ENCODE measurements at regions not wholly inside any gene's neighbourhood (a gene's known extent, or its start where the extent isn't known, plus 50 kb on each side); places are given as distances from the start of the nearest gene placed in this dataset.

DNA sequence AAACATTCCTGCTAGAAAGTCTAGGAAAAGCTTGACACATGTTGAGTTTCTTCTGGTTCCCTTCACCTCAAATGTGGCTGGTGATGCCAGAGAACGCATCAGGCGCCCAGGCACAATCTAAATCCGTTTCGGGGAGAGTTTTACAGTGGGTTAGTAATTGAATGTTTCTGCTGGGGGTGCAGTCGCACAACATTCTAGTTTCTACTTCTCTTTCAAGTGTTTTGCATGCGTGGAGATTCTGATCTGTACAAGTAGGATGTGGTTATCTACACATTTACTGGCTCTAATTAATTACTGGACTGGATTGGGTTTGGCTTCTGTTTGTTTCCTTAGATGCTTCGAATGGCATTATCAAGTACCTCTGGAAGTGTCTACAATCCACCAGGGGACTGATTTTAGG lies 173.8 kb downstream of the TMEM26 start:
- no peaks in the 10 kb centered on the region for H3K9me3 ChIP-seq
- no peak overlapping the region for H3K4me3 ChIP-seq
- H3K27ac ChIP-seq = no peak overlapping the region
- no peak for ATAC-seq
- no peak for TF ChIP-seq CTCF (IDR thresholded peaks at IDR 0.05)
- no peak for DNase-seq
- intact Hi-C loops (cut with DNase I) = no loop called here
- peaks cover 6% of the 10 kb centered on the region for H3K4me1 ChIP-seq
- no peaks in the 10 kb centered on the region for H3K36me3 ChIP-seq (ENCODE audit: insufficient read depth in 1 of 2, low read depth in 1 of 2)
- WGBS, 3 donors = 75 to 92% (median 83%) methylated on average over 7 of the region's 7 CpGs
- no peaks in the 10 kb centered on the region for H3K27me3 ChIP-seq (ENCODE audit: insufficient read depth in 3 of 3, low read length in 2 of 3)

DNA sequence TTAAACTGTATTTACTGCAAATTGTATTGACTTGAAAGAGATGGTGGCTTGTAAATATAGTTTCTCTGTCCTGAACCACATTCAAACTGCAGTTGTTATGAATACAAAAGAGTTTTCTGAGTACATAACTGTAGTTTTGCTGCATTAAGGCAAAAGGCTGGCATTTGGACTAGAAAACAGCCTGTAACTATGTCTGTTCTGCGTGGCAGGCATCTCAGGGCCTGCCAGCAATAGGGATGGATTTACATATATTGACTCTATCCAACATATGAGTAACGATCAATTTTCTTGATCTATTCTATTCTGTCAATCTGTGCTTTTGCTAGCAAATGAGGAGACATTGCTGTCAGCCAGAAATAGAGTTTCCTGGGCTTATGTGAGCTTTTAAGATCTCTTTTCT lies 174.6 kb downstream of the TMEM26 start:
- no peak for TF ChIP-seq CTCF (IDR thresholded peaks at IDR 0.05)
- no peaks in the 10 kb centered on the region for H3K27me3 ChIP-seq (ENCODE audit: insufficient read depth in 3 of 3, low read length in 2 of 3)
- intact Hi-C loops (cut with DNase I) = no loop called here
- H3K4me1 ChIP-seq = no peaks in the 10 kb centered on the region
- no peak overlapping the region for H3K4me3 ChIP-seq
- DNase-seq (no peak), ATAC-seq (no peak)
- H3K36me3 ChIP-seq (ENCODE audit: insufficient read depth in 1 of 2, low read depth in 1 of 2) = no peaks in the 10 kb centered on the region
- no peak overlapping the region for H3K27ac ChIP-seq
- 89 to 94% (median 92%) methylated on average over 2 of the region's 2 CpGs for WGBS, 3 donors
- no peaks in the 10 kb centered on the region for H3K9me3 ChIP-seq

GRCh38 chr10:61272781-61273180 lies 180.4 kb downstream of the TMEM26 start:
- H3K4me3 ChIP-seq = no peak overlapping the region
- intact Hi-C loops (cut with DNase I) = no loop called here
- no peaks in the 10 kb centered on the region for H3K9me3 ChIP-seq
- ATAC-seq (no peak), DNase-seq (no peak)
- H3K4me1 ChIP-seq = no peaks in the 10 kb centered on the region
- H3K27ac ChIP-seq = no peak overlapping the region
- H3K36me3 ChIP-seq (ENCODE audit: insufficient read depth in 1 of 2, low read depth in 1 of 2) = no peaks in the 10 kb centered on the region
- H3K27me3 ChIP-seq (ENCODE audit: insufficient read depth in 3 of 3, low read length in 2 of 3) = no peaks in the 10 kb centered on the region
- TF ChIP-seq CTCF (IDR thresholded peaks at IDR 0.05) = no peak

DNA sequence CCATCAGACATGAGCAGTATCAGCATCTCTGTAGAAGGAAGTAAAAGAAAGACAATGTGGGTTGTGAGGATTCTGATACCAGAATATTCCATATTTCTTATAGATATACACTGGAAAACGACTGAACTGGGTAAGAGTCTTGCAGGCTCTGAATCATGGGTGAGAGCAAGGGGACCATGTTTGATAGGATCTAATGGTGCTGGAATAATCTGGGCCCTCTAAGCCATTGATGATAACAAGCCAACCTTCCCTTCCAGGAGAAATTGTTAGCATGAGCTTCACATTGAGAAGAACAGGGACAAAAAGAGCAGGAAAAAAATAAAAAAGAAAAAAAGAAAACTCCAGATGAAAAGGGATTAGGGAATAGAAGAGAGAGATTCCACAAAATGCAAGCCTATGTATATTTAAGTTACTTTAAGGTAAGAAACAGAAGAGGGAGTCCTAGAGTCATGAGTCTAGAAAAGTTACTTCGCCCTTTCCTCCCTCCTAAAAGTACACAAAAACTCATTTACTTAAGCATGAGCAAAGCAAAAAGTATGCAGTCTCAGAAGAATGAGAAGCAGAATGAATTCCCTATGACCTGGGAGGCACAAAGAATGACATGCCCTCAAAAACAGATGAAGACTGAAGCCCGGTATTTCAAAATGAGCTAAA lies 181.9 kb downstream of the TMEM26 start:
- WGBS, 3 donors = 61 to 71% (median 65%) methylated on average over 3 of the region's 3 CpGs
- TF ChIP-seq CTCF (IDR thresholded peaks at IDR 0.05) = no peak
- Histone ChIP-seq H3K27ac (no peak overlapping the region), H3K9me3 (no peaks in the 10 kb centered on the region), H3K4me3 (no peak overlapping the region), H3K27me3 (ENCODE audit: insufficient read depth in 3 of 3, low read length in 2 of 3) (no peaks in the 10 kb centered on the region), H3K4me1 (no peaks in the 10 kb centered on the region), H3K36me3 (ENCODE audit: insufficient read depth in 1 of 2, low read depth in 1 of 2) (no peaks in the 10 kb centered on the region)
- ATAC-seq = no peak
- intact Hi-C loops (cut with DNase I) = no loop called here
- DNase-seq = no peak

DNA sequence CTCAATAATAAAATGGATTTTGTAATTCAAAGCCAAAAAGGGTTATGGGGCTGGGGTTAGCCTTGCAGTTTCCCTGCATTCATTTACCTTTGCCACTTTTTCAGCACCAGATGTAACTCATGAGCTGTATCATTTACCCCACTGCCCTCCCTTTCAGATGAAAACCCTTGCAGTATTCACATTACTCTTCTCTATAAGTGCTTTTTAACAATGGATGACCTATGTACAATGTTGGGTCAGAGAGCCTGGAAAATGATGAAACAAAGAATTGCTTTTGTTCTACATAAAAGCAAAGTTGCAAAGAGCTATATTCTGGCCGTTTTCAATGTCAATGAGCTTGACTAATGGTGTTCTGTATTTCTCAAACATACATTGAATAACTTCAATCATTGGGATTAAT lies 189.7 kb downstream of the TMEM26 start:
- ATAC-seq (no peak), DNase-seq (no peak)
- no peaks in the 10 kb centered on the region for H3K9me3 ChIP-seq
- 54 to 83% (median 66%) methylated on average over 1 of the region's 1 CpG for WGBS, 3 donors
- TF ChIP-seq CTCF (IDR thresholded peaks at IDR 0.05) = no peak
- no peak overlapping the region for H3K27ac ChIP-seq
- H3K36me3 ChIP-seq (ENCODE audit: insufficient read depth in 1 of 2, low read depth in 1 of 2) = no peaks in the 10 kb centered on the region
- no peaks in the 10 kb centered on the region for H3K4me1 ChIP-seq
- H3K4me3 ChIP-seq = no peak overlapping the region
- no peaks in the 10 kb centered on the region for H3K27me3 ChIP-seq (ENCODE audit: insufficient read depth in 3 of 3, low read length in 2 of 3)
- intact Hi-C loops (cut with DNase I) = no loop called here
